ENCODE measurements at regions not wholly inside any gene's neighbourhood (a gene's known extent, or its start where the extent isn't known, plus 50 kb on each side); places are given as distances from the start of the nearest gene placed in this dataset.
"Not testable (repeated sequence)": the region's sequence is repeated elsewhere in the genome, so short reads cannot be mapped to it uniquely, and the experiment has no call there.

DNA sequence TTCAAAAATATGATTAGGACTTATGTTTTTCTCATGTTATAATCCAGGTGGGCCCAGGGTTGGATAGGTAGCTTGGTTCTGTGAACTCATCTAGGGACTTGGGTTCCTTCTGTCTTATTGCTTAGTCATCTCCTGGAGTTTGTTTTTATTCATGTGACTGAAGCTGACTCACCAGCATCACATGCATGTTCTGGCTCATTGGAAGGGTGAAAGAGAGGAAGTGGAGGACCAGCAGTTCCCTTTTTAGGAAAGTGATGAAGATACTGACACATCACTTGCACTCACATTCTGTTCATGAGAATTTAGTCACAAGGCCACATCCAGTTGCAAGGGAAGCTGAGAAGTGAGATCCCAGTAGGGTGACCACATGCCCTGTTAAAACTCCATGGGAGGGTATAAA lies 95.9 kb downstream of the NPIPB5 start:
- H3K4me1 ChIP-seq (replicated peaks in 1 of 2); H3K27ac ChIP-seq; H3K4me3 ChIP-seq; intact Hi-C loops (cut with DNase I); DNase-seq; H3K36me3 ChIP-seq (replicated peaks in 1 of 2); H3K9me3 ChIP-seq (replicated peaks in 1 of 3); H3K27me3 ChIP-seq: not testable (repeated sequence)

DNA sequence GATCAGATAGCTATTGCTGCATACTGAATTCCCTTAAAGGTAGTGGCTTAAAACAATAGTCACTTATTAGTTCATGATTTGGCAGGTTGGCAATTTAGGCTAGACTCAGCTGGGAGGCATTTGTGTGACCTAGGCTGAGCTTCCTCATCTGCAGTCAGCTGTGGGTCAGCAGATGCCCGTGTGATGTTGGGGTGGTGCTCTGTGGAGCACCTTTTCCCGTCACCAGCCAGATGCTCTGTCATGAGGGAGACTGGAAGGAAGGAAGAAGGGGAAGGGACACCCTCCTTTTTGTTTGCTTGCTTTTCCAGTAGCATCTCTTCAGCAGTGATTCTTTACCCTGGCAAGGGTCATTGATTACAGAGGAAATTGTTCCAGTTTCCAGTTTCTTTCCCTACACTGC lies 99.1 kb downstream of the NPIPB5 start:
- H3K36me3 ChIP-seq (replicated peaks in 1 of 2); H3K9me3 ChIP-seq (replicated peaks in 1 of 3); H3K27ac ChIP-seq; H3K4me3 ChIP-seq; H3K27me3 ChIP-seq; H3K4me1 ChIP-seq (replicated peaks in 1 of 2); intact Hi-C loops (cut with DNase I): not testable (repeated sequence)
- 38 to 55% methylated on average over 1 of the region's 2 CpGs; no CpG with 5 or more reads in 2 of the 4 donors for WGBS, 4 donors
- peak in 1 of 7 donors; percentile 23 for DNase-seq

DNA sequence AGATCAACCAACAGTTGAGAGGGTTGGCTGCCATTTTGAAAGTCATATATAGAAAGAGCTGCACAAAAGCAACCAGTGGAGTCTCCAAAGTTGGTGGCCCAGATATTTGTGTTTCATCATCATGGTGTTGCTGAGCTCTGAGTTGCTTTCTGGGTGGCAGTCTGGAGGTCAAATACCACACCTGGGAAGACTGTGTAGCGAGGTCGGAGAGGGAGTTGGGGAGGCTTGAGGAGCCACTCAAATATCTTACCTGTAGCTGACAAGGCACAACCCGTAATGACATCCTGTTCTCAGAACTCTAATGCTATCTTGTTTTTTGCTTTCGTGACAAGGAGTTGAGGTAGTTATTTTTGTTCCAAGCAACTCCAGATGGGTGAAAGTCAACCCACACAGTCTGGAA lies 100.4 kb downstream of the NPIPB5 start:
- H3K9me3 ChIP-seq (replicated peaks in 1 of 3); H3K4me1 ChIP-seq (replicated peaks in 1 of 2); intact Hi-C loops (cut with DNase I); H3K36me3 ChIP-seq (replicated peaks in 1 of 2); H3K27ac ChIP-seq; DNase-seq; H3K27me3 ChIP-seq; H3K4me3 ChIP-seq: not testable (repeated sequence)
- WGBS, 4 donors, result 74 to 78% (median 76%) methylated on average over 4 of the region's 4 CpGs

DNA sequence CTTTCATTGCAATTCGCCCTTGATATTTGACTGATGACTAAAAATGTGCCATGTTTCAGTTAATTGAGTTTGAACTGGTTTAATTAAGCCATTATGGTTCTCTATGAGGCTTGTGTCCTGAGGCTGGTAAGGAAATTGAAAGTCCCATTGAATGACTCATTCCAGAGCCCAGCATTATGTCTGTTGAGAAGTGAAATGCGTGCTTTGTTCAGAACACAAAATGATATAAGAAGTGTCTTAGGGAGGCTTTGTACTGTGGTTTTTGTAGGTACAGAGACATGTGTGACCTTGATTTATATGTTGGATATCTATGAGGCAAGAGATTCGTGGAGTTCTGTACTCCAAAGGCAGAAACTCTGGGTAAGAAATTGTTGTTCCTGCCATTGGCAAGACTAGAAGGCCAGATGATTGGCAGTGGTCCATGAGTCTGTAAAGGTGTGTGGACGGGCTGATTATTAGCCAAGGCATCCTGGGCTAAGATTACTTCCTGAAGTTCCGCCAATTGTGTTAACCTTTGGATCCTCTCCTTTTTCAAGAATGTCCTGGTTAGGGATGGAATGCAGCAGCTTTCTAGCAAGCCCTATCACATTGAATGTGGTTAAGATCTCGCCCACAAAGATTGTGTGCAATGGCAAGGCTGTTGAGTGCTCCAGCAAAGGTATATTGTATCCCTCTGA lies 103.7 kb downstream of the NPIPB5 start:
- no peak overlapping the region for H3K4me3 ChIP-seq
- no peaks in the 10 kb centered on the region for H3K9me3 ChIP-seq (replicated peaks in 1 of 3)
- intact Hi-C loops (cut with DNase I), result no loop called here
- no peak overlapping the region for H3K27ac ChIP-seq
- no peaks in the 10 kb centered on the region for H3K36me3 ChIP-seq (replicated peaks in 1 of 2)
- H3K27me3 ChIP-seq, result no peaks in the 10 kb centered on the region
- WGBS, 4 donors, result 72 to 75% (median 73%) methylated on average over 6 of the region's 6 CpGs
- no peak for DNase-seq
- no peaks in the 10 kb centered on the region for H3K4me1 ChIP-seq (replicated peaks in 1 of 2)
- TF ChIP-seq, protein P1, sequence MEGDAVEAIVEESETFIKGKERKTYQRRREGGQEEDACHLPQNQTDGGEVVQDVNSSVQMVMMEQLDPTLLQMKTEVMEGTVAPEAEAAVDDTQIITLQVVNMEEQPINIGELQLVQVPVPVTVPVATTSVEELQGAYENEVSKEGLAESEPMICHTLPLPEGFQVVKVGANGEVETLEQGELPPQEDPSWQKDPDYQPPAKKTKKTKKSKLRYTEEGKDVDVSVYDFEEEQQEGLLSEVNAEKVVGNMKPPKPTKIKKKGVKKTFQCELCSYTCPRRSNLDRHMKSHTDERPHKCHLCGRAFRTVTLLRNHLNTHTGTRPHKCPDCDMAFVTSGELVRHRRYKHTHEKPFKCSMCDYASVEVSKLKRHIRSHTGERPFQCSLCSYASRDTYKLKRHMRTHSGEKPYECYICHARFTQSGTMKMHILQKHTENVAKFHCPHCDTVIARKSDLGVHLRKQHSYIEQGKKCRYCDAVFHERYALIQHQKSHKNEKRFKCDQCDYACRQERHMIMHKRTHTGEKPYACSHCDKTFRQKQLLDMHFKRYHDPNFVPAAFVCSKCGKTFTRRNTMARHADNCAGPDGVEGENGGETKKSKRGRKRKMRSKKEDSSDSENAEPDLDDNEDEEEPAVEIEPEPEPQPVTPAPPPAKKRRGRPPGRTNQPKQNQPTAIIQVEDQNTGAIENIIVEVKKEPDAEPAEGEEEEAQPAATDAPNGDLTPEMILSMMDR (IDR thresholded peaks at IDR 0.05), result no peak
- no peak for TF ChIP-seq POLR2A (IDR thresholded peaks at IDR 0.05)

DNA sequence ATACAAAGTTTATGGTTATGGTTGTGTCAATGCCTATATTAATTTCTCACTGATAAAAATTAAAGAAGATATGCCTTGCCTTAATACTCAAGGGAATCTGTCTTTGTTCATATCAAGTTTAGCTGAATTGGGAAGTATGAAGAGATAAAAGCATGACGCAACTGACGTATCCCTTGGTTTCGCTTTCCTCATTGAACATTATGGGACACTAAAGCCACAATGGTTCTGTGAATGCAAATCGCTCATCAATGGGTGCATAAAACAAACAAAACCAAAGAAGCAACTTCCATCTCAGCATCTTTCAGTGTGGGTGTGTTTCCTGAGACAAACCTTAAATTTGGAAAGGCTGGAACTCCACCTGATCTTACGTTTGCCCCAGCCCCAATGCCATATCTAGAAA lies 108.2 kb downstream of the NPIPB5 start:
- Histone ChIP-seq H3K27ac (no peak overlapping the region), H3K9me3 (replicated peaks in 1 of 3) (no peaks in the 10 kb centered on the region), H3K4me3 (no peak overlapping the region), H3K27me3 (no peaks in the 10 kb centered on the region), H3K4me1 (replicated peaks in 1 of 2) (no peaks in the 10 kb centered on the region), H3K36me3 (replicated peaks in 1 of 2) (no peaks in the 10 kb centered on the region)
- no peak for DNase-seq
- intact Hi-C loops (cut with DNase I), result no loop called here
- 71 to 77% (median 74%) methylated on average over 5 of the region's 5 CpGs for WGBS, 4 donors
- TF ChIP-seq POLR2A (IDR thresholded peaks at IDR 0.05), result no peak
- TF ChIP-seq, protein P1 (IDR thresholded peaks at IDR 0.05), result no peak

DNA sequence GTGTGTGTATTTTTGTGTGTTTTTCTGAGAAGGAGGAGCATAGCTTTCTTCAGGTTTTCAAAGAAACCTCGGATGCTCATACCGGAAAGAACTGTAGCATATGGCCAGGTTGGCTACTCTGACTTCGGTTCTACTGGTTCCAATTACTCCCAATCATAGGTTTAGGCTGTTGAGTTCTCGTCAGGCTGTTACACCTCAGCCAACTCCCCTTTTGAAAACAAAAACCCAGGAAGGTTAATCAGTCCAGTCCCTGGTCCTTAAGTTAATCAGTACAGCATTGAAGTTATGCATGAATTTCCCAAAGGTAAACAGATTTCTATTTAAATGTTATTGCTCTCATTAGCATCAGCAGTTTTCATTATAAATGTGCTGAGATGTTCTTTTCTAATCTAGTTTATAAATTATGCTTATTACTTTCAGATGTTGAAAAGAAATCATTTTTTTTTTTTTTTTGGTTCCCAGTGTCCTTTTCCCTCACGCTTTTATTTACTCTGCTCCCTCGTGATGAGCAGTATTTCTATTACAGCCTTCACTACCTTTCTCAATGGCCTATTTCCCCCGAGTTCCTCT lies 111.0 kb downstream of the NPIPB5 start:
- intact Hi-C loops (cut with DNase I), result no loop called here
- Histone ChIP-seq H3K4me3 (no peak overlapping the region), H3K27ac (no peak overlapping the region), H3K4me1 (replicated peaks in 1 of 2) (no peaks in the 10 kb centered on the region), H3K9me3 (replicated peaks in 1 of 3) (no peaks in the 10 kb centered on the region), H3K36me3 (replicated peaks in 1 of 2) (no peaks in the 10 kb centered on the region), H3K27me3 (no peaks in the 10 kb centered on the region)
- WGBS, 4 donors, result 56 to 60% (median 56%) methylated on average over 7 of the region's 7 CpGs
- DNase-seq, result no peak
- TF ChIP-seq POLR2A (IDR thresholded peaks at IDR 0.05), result no peak
- TF ChIP-seq, protein P1 (IDR thresholded peaks at IDR 0.05), result no peak
